ENCODE measurements at regions not wholly inside any gene's neighbourhood (a gene's known extent, or its start where the extent isn't known, plus 50 kb on each side); places are given as distances from the start of the nearest gene placed in this dataset.

DNA sequence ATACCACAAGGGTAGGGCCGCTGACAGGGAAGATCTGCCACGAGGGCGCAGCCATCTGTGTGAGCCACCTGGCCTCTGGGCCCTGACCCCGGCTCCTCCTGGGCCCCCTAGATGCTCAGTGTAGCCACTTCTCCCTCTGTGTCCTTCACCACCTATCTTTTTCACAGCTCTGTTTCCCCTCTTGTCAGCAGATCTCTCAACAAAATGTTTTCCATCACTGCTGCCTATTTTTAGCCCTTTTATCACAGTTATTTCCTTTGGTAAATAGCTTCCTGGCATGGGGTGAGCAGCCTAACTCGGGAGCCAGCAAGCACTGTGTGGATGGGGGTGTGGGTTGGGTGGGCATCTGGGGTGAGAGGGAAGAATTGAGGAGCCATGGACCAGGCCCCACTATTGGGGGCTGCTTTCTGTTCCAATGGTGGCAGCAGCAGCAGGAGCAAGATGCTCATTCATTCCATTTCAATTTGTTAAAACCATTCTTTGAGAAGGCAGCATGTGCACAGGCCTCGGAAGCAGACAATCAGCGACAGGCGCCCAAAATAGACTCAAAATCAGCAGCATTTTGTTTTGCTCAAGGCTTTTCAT, 135.2 kb upstream of the NAV2 start:
- Histone ChIP-seq H3K14ac (ENCODE audit: insufficient read length) (no peak overlapping the region), H3K4me2 (ENCODE audit: insufficient read depth in 1 of 2, low read depth in 2 of 2, low read length in 2 of 2) (no peak overlapping the region), H3K27ac (ENCODE audit: low read depth, low read length) (no peak overlapping the region), H4K20me1 (replicated peaks in 1 of 2; ENCODE audit: control insufficient read depth in 1 of 2, insufficient read depth in 2 of 2, low read length in 2 of 2) (no peaks in the 10 kb centered on the region), H2BK5ac (ENCODE audit: low read depth, low read length) (no peak overlapping the region), H3K56ac (replicated peaks; ENCODE audit: insufficient read length, low read depth, low read length) (no peak overlapping the region), H3K18ac (ENCODE audit: extremely low read depth, low read length) (no peak overlapping the region), H3K23me2 (ENCODE audit: low read depth, low read length) (peaks cover 2% of the 10 kb centered on the region; the same call in 1 of the 2 replicates), H2AFZ (ENCODE audit: low read length) (0 out of 2 replicates have a peak overlapping the region, but pooled peaks have one; percentile 63), H3K23ac (ENCODE audit: insufficient read length) (no peak overlapping the region), H3K4ac (replicated peaks; ENCODE audit: insufficient read length, low read depth, low read length) (no peak overlapping the region), H2BK20ac (ENCODE audit: low read length) (no peak overlapping the region), H4K8ac (ENCODE audit: extremely low read depth, insufficient read depth, low read length) (no peak overlapping the region), H3K79me2 (ENCODE audit: control insufficient read depth in 1 of 2, insufficient read depth in 2 of 2, low read length in 2 of 2) (no peaks in the 10 kb centered on the region), H3K27me3 (replicated peaks in 1 of 4; ENCODE audit: control insufficient read depth in 3 of 4, extremely low read depth in 1 of 4, insufficient read depth in 3 of 4, low read length in 3 of 4) (no peaks in the 10 kb centered on the region), H3K79me1 (ENCODE audit: low read depth, low read length) (no peaks in the 10 kb centered on the region), H3K36me3 (ENCODE audit: control insufficient read depth in 2 of 4, insufficient read depth in 4 of 4, low read length in 3 of 4) (no peaks in the 10 kb centered on the region), H4K91ac (replicated peaks; ENCODE audit: insufficient read length, low read length) (no peak overlapping the region), H2BK12ac (ENCODE audit: low read depth, low read length) (no peak overlapping the region), H2BK120ac (replicated peaks; ENCODE audit: low read depth, low read length) (no peak overlapping the region), H3K9me3 (ENCODE audit: insufficient read depth in 2 of 2, low read depth in 1 of 2, low read length in 1 of 2) (no peaks in the 10 kb centered on the region), H2AK5ac (ENCODE audit: low read depth, low read length) (no peak overlapping the region), H2BK15ac (ENCODE audit: low read length) (no peak overlapping the region), H3K9ac (replicated peaks in 1 of 4; ENCODE audit: extremely low read depth in 1 of 4, low read depth in 3 of 4, low read length in 3 of 4) (no peak overlapping the region), H4K5ac (ENCODE audit: insufficient read length, low read depth, low read length) (no peak overlapping the region), H3K4me3 (ENCODE audit: extremely low read depth in 1 of 4, insufficient read depth in 2 of 4, low read depth in 3 of 4, low read length in 4 of 4) (no peak overlapping the region), H3K4me1 (replicated peaks in 1 of 4; ENCODE audit: control insufficient read depth in 3 of 4, insufficient read depth in 4 of 4, low read length in 3 of 4) (peaks cover 0 to 3% (median 0%) of the 10 kb centered on the region in 4 experiments; a peak in 1 of 7 replicates)
- ChIA-PET POLR2A (ENCODE audit: partially characterized antibody) (no interaction called here), CTCF (ENCODE audit: partially characterized antibody) (interaction anchor here (0.5 to 8.0 kb wide), 5 partner anchors 13 to 180 kb away, joined by 3 to 55 read pairs (median 6); no protein-coding TSS in a partner anchor)
- no peak for DNase-seq (ENCODE audit: low read depth in 1 of 2, low spot score in 2 of 2)
- FAIRE-seq, result no peak
- 82% methylated on average over 8 of the region's 8 CpGs; no CpG with 5 or more reads in 1 of the 2 experiments for WGBS, 2 experiments (ENCODE audit: extremely low coverage in 1 of 2, insufficient coverage in 1 of 2, insufficient read length in 1 of 2, insufficient replicate concordance in 2 of 2, low coverage in 1 of 2, low lambda C conversion rate in 2 of 2, missing lambda C conversion rate in 1 of 2)
- no peak for TF ChIP-seq GABPA (IDR thresholded peaks at IDR 0.05; ENCODE audit: borderline replicate concordance, insufficient read depth, low read length)
- TF ChIP-seq CREB1 (IDR thresholded peaks at IDR 0.05), result no peak
- TF ChIP-seq MAFK (IDR thresholded peaks at IDR 0.05; ENCODE audit: low read depth, low read length), result no peak
- no peak for TF ChIP-seq BCL11A (IDR thresholded peaks at IDR 0.05; ENCODE audit: low read depth in 2 of 2, low read length in 2 of 2)
- TF ChIP-seq RFX5 (IDR thresholded peaks at IDR 0.05; ENCODE audit: borderline replicate concordance, low read depth, low read length), result no peak
- TF ChIP-seq CBX5 (IDR thresholded peaks at IDR 0.05; ENCODE audit: low read depth, low read length), result no peak
- no peak for TF ChIP-seq GTF2F1 (IDR thresholded peaks at IDR 0.05; ENCODE audit: borderline replicate concordance, low read depth, low read length)
- no peak for TF ChIP-seq HDAC6 (IDR thresholded peaks at IDR 0.05; ENCODE audit: low read depth, low read length)
- no peak for TF ChIP-seq SP4 (IDR thresholded peaks at IDR 0.05; ENCODE audit: low read length)
- TF ChIP-seq, protein P1, sequence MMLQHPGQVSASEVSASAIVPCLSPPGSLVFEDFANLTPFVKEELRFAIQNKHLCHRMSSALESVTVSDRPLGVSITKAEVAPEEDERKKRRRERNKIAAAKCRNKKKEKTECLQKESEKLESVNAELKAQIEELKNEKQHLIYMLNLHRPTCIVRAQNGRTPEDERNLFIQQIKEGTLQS (IDR thresholded peaks at IDR 0.05; ENCODE audit: insufficient read depth, low read depth, low read length), result no peak
- no peak for TF ChIP-seq SIN3A (conservative IDR thresholded peaks at IDR 0.05 in 1 of 2, IDR thresholded peaks at IDR 0.05 in 1 of 2; ENCODE audit: low read depth in 1 of 2, low read length in 2 of 2)
- no peak for TF ChIP-seq SP2 (IDR thresholded peaks at IDR 0.05; ENCODE audit: low read length)
- TF ChIP-seq SIRT6 (IDR thresholded peaks at IDR 0.05; ENCODE audit: low read length), result no peak
- TF ChIP-seq POU5F1 (IDR thresholded peaks at IDR 0.05; ENCODE audit: low read depth, low read length), result no peak
